RWPE1 (cell line): ENCODE measurements at regions not wholly inside any gene's neighbourhood (a gene's known extent, or its start where the extent isn't known, plus 50 kb on each side); places are given as distances from the start of the nearest gene placed in this dataset.

Experiments
- CTCF ChIA-PET: fragments of 350-600 bp; sonication (Branson Sonifier 250); formaldehyde crosslinking; extraction: SDS; loops from one replicate; lab custom pipeline; 2021; lab: Yijun Ruan, JAX
- POLR2A ChIA-PET: fragments of 400-600 bp; formaldehyde crosslinking; extraction: SDS; loops from one replicate; lab custom pipeline; 2020; ENCODE audit warnings: antibody characterized with exemption; ENCODE audit not compliant: low non-redundant PET; lab: Yijun Ruan, JAX
- DNase-seq: peaks from one replicate; pipeline ENCODE4 v3.0.0; 2012; ENCODE audit warnings: low spot score
- H3K27ac ChIP-seq: fragments of 450-650 bp; 2 replicates; pipeline ENCODE4 v1.5.1; 2017
- TF ChIP-seq, protein P1 (sequence below): fragments of 450-650 bp; conservative IDR thresholded peaks from 2 replicates; pipeline ENCODE4 v1.5.1; 2017; ENCODE audit warnings: low read depth, mild to moderate bottlenecking

DNA sequence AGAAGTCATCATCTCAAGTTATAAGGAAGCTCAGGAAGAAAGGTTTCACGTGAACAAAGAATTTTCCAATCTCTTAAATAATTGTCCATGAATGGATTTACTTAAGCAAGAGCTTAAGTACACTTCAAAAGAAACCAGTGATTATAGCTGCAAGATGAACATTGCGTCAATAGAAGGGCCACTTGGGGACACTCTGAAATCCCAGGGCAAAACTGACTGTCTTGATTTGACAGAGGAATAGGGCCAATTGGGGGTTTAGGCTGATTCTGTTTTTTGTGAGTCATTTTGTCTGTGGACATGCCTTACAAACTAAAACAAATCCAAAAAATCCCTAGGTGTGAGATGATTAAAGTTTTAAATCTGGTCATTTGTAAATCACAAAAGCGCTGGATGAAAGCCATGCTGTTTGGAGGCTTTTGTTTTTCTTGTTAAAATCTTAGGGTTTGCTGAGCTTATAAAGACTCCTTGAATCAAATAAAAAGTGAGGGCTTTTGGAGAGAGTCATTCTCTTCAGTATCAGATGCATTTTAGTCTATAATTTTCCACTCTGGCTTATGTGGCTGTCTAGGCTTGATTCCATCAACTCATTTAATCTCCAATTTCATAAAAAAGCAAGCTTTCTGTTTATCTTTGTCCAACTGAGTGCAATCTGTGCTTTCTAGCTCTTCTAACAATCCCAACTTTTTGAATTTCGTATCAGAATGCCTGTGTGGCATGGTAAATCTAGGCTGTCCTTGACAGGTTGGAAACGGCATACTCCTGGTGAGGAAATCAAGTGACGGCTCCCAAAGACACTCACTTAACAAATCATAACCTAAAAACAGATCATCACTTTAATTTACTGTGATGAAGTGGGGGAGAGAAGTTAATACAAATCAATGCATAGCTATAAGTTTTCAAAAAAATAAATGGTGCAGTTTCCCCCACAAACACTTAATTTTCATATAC, 98.2 kb upstream of the SOX9 start:
- TF ChIP-seq, protein P1, sequence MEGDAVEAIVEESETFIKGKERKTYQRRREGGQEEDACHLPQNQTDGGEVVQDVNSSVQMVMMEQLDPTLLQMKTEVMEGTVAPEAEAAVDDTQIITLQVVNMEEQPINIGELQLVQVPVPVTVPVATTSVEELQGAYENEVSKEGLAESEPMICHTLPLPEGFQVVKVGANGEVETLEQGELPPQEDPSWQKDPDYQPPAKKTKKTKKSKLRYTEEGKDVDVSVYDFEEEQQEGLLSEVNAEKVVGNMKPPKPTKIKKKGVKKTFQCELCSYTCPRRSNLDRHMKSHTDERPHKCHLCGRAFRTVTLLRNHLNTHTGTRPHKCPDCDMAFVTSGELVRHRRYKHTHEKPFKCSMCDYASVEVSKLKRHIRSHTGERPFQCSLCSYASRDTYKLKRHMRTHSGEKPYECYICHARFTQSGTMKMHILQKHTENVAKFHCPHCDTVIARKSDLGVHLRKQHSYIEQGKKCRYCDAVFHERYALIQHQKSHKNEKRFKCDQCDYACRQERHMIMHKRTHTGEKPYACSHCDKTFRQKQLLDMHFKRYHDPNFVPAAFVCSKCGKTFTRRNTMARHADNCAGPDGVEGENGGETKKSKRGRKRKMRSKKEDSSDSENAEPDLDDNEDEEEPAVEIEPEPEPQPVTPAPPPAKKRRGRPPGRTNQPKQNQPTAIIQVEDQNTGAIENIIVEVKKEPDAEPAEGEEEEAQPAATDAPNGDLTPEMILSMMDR, result no peak
- H3K27ac ChIP-seq, result no peak overlapping the region
- POLR2A ChIA-PET, result no interaction called here
- CTCF ChIA-PET, result interaction anchor here (0.6 to 0.9 kb wide), 2 partner anchors 9 to 438 kb away, joined by 3 read pairs; no protein-coding TSS in a partner anchor
- DNase-seq, result no peak

DNA sequence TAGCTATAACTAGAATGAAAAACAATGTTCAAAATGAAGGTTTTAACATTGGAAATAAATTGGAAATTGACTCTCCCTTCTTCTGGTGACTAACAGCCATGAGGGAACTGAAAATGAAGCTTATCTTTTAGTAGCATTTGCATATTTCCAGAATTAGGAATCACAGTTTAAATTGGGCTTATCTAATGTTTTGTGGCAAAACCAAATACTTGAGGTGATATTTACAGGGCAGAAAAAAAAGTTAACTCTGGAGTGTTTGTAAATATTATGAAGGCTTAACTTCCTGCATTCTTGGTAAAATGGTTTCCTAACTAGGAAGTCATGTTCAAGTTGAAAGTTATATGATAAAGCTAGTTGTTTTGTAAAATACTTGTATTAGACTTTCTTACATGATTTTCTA, 96.4 kb upstream of the SOX9 start:
- TF ChIP-seq, protein P1, result no peak
- no peak overlapping the region for H3K27ac ChIP-seq
- CTCF ChIA-PET, result no interaction called here
- DNase-seq, result no peak
- POLR2A ChIA-PET, result no interaction called here

DNA sequence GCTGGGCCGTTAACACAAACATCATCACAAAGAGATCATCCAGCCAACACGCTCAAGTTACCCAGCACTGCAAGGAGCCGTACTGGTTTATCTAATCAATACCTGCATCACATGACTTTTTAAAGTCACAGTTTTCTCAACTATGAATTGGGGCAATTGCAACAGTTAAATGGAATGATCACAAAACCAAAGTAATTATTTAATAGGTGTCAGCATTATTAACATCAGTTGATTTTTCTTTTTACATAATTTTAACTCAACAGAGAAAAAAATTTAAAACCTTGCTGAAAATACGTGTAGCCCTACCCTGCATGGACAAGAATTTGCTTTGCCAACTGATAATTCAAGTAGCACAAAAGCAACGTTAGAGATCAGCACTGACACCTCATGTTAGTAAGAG, 95.7 kb upstream of the SOX9 start:
- ChIA-PET POLR2A (no interaction called here), CTCF (interaction anchor here (0.6 to 0.7 kb wide), 3 partner anchors 22 to 791 kb away, joined by 3 to 5 read pairs (median 3); no protein-coding TSS in a partner anchor)
- TF ChIP-seq, protein P1, result no peak
- no peak for DNase-seq
- no peak overlapping the region for H3K27ac ChIP-seq

DNA sequence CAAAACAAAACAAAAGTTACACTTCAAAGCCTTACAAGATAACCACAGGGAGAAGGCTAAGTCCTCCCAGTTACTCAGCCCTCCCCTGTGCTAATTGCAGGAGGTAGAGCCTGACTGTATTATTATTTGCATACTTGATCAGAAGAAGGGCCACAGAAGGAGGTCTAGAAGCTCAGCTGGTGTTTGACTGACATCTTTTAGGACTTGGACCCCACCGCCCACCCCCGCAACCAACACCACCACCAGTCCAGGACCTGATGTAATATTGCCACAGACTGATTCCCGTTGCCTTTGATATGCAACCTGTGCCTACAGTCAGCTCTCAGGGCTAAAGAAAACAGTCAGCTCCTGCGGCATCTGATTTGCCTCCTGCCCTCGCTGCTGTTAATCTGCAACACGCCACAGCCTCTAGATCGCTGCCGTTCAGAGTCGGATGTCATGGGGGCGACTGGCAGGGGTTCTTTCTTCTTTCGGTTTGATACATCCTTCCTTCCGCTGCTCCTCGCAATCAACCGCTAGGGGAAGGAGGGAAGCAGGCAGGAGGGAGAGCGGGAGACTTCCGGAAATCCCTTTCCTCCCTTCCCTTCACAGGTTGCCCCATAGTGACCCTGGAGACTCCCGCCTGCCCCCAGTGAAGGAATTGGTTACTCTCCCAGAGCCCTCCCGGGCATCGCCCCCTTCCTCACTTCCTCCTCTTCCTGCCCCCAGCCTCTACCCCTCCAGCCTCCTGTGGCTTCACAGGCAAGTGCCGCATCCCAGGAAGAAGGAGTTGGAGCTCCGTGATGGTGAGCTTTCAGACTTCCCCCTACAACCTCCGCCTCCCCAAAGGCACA, 90.5 kb upstream of the SOX9 start:
- TF ChIP-seq, protein P1, result no peak
- DNase-seq, result no peak
- ChIA-PET CTCF (interaction anchor here (0.6 kb wide), 3 partner anchors 84 to 95 kb away, joined by 3 to 5 read pairs (median 3); no protein-coding TSS in a partner anchor), POLR2A (no interaction called here)
- H3K27ac ChIP-seq, result no peak overlapping the region

DNA sequence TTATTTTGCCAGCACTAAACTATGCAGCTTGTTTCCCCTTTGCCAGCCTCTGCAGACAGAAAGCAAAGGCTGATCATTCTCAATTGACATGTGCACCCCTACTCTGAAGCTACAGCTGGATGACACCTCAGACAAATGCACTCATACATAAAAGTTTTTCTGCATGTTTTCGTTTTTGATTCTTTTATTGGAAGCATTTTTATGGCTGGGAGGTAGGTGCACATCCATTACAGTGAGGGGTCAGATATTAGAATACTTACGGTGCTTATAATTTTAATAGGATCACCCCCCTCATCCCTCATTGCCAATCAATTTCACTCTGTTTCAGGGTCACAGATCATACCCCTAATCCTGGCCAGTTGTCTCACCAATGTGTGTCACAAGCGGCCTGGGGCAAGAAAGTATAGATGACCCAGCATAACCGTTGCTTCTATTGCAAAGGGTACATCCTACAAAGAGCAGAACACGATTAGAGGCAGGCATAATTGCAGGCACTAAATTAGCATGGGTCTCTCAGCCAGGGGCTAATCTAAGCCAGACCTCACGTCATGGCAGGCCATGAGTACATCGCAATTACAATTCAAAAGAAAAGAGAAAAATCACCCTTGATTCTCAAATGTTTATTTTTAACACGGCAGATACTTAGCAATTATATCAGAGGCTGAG, 89.5 kb upstream of the SOX9 start:
- ChIA-PET POLR2A (no interaction called here), CTCF (interaction anchor here (0.7 kb wide), 1 partner anchor 8 kb away, joined by 3 read pairs; no protein-coding TSS in a partner anchor)
- H3K27ac ChIP-seq, result no peak overlapping the region
- TF ChIP-seq, protein P1, result no peak
- no peak for DNase-seq

DNA sequence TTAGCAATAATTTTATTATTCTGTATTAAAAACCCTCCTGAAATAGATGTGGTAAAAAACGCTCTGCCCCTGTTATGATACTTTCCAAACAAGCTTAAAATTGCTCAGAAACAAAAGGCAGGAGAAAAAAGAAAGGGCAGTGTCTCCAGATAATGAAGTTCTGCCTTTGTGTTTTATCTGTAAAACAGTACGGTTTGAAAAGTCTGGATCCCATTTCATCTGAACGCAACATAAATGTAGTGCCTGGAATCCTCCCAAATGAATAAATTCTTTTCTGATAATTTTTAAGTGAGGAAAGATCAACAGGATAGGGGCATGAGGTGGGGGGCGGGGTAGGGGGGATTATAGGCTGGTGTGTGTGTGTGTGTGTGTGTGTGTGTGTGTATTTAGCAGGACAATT, 87.5 kb upstream of the SOX9 start:
- ChIA-PET CTCF (no interaction called here), POLR2A (no interaction called here)

More for the DNA sequence above, 87.5 kb upstream of the SOX9 start:
- TF ChIP-seq, protein P1, result no peak
- H3K27ac ChIP-seq, result no peak overlapping the region
- no peak for DNase-seq
